ENCODE measurements at regions not wholly inside any gene's neighbourhood (a gene's known extent, or its start where the extent isn't known, plus 50 kb on each side); places are given as distances from the start of the nearest gene placed in this dataset.

- H3K4me1 ChIP-seq (ENCODE audit: control insufficient read depth, low read length) = peaks cover 25% of the 10 kb centered on the region
- peaks cover 49% of the 10 kb centered on the region for H3K36me3 ChIP-seq (ENCODE audit: control insufficient read depth, low read length)
- peak overlapping the region; percentile 87 for H3K4me3 ChIP-seq (ENCODE audit: low read length)
- no peaks in the 10 kb centered on the region for H3K9me2 ChIP-seq (replicated peaks; ENCODE audit: control insufficient read depth, low read length)
- no peaks in the 10 kb centered on the region; the same call in 1 of the 2 replicates for H3F3A ChIP-seq (ENCODE audit: control insufficient read depth, insufficient read depth)
- no peak overlapping the region for H3K27ac ChIP-seq (ENCODE audit: low read depth, low read length)
- H3K27me3 ChIP-seq (ENCODE audit: control insufficient read depth, low read length) = peaks cover 2% of the 10 kb centered on the region
- H3K4me2 ChIP-seq (ENCODE audit: low read length) = peak overlapping the region; percentile 79
- H4K20me1 ChIP-seq (ENCODE audit: control insufficient read depth, insufficient read depth, low read depth, low read length) = peaks cover 19% of the 10 kb centered on the region
- H3K79me2 ChIP-seq (ENCODE audit: control insufficient read depth, low read length) = peaks cover 30% of the 10 kb centered on the region
- no peaks in the 10 kb centered on the region for H3K9me3 ChIP-seq (ENCODE audit: control insufficient read depth, insufficient read depth, low read length)
- no peak for TF ChIP-seq CTCF (IDR thresholded peaks at IDR 0.05; ENCODE audit: low read depth, low read length, poor library complexity, severe bottlenecking)
- TF ChIP-seq EZH2phosphoT487 (IDR thresholded peaks at IDR 0.05; ENCODE audit: borderline replicate concordance, low read length) = no peak
Measured at GRCh38 chr7:149622444-149623210, 125.0 kb upstream of the ZNF746 start.

- H3K36me3 ChIP-seq (ENCODE audit: control insufficient read depth, low read length) = peaks cover 58% of the 10 kb centered on the region
- H3F3A ChIP-seq (ENCODE audit: control insufficient read depth, insufficient read depth) = no peaks in the 10 kb centered on the region; the same call in 1 of the 2 replicates
- peaks cover 30% of the 10 kb centered on the region for H3K79me2 ChIP-seq (ENCODE audit: control insufficient read depth, low read length)
- H3K4me2 ChIP-seq (ENCODE audit: low read length) = no peak overlapping the region; the same call in 1 of the 2 replicates
- TF ChIP-seq CTCF (IDR thresholded peaks at IDR 0.05; ENCODE audit: low read depth, low read length, poor library complexity, severe bottlenecking) (no peak), EZH2phosphoT487 (IDR thresholded peaks at IDR 0.05; ENCODE audit: borderline replicate concordance, low read length) (no peak)
- peaks cover 19% of the 10 kb centered on the region for H4K20me1 ChIP-seq (ENCODE audit: control insufficient read depth, insufficient read depth, low read depth, low read length)
- H3K4me3 ChIP-seq (ENCODE audit: low read length) = no peak overlapping the region
- no peaks in the 10 kb centered on the region; the same call in 1 of the 2 replicates for H3K27me3 ChIP-seq (ENCODE audit: control insufficient read depth, low read length)
- H3K4me1 ChIP-seq (ENCODE audit: control insufficient read depth, low read length) = peaks cover 25% of the 10 kb centered on the region
- H3K9me2 ChIP-seq (replicated peaks; ENCODE audit: control insufficient read depth, low read length) = no peaks in the 10 kb centered on the region
- no peaks in the 10 kb centered on the region for H3K9me3 ChIP-seq (ENCODE audit: control insufficient read depth, insufficient read depth, low read length)
- no peak overlapping the region for H3K27ac ChIP-seq (ENCODE audit: low read depth, low read length)
Measured at GRCh38 chr7:149621776-149622175, 124.2 kb upstream of the ZNF746 start.

- Histone ChIP-seq H3K4me3 (ENCODE audit: low read length) (no peak overlapping the region), H3K4me2 (ENCODE audit: low read length) (no peak overlapping the region), H3F3A (ENCODE audit: control insufficient read depth, insufficient read depth) (no peaks in the 10 kb centered on the region; the same call in 1 of the 2 replicates), H4K20me1 (ENCODE audit: control insufficient read depth, insufficient read depth, low read depth, low read length) (peaks cover 19% of the 10 kb centered on the region), H3K9me2 (replicated peaks; ENCODE audit: control insufficient read depth, low read length) (no peaks in the 10 kb centered on the region), H3K36me3 (ENCODE audit: control insufficient read depth, low read length) (peaks cover 65% of the 10 kb centered on the region), H3K27ac (ENCODE audit: low read depth, low read length) (no peak overlapping the region), H3K4me1 (ENCODE audit: control insufficient read depth, low read length) (peaks cover 25% of the 10 kb centered on the region), H3K79me2 (ENCODE audit: control insufficient read depth, low read length) (peaks cover 30% of the 10 kb centered on the region), H3K9me3 (ENCODE audit: control insufficient read depth, insufficient read depth, low read length) (no peaks in the 10 kb centered on the region), H3K27me3 (ENCODE audit: control insufficient read depth, low read length) (no peaks in the 10 kb centered on the region)
- TF ChIP-seq CTCF (IDR thresholded peaks at IDR 0.05; ENCODE audit: low read depth, low read length, poor library complexity, severe bottlenecking) (no peak), EZH2phosphoT487 (IDR thresholded peaks at IDR 0.05; ENCODE audit: borderline replicate concordance, low read length) (no peak)
Measured at GRCh38 chr7:149620961-149621360, 123.4 kb upstream of the ZNF746 start.
